Activated CD8-positive, alpha-beta memory T cell treated with anti-CD3 and anti-CD28 coated beads for 48 hours (primary cell): ENCODE measurements at regions not wholly inside any gene's neighbourhood (a gene's known extent, or its start where the extent isn't known, plus 50 kb on each side); places are given as distances from the start of the nearest gene placed in this dataset.

Experiments
- DNase-seq, 3 experiments: peaks; one replicate each; pipeline ENCODE4 v3.0.0-alpha.2; 2020; ENCODE audit warnings: low read depth in 2 of 3, low spot score in 2 of 3

GRCh38 chr4:15270201-15270600, 157.6 kb upstream of the C1QTNF7 start:
- DNase-seq: no peak

DNA sequence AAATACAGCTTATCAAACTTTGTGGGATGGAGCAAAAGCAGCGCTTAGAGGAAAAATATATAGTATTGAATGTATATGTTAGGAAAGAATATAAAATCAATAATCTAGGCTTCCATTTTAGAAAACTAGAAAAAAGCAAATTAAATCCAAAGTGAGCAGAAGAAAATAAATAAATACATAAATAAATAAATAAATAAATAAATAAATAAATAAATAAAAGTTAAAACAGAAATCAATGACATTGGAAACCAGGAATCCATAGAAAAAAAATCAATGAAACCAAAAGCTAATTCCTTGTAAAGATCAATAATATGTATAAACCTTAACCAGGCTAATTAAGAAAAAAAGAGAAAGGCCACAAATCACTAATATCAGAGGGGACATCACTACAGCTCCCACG, 141.8 kb upstream of the C1QTNF7 start:
- DNase-seq: no peak

GRCh38 chr4:15291122-15291521, 136.7 kb upstream of the C1QTNF7 start:
- DNase-seq: no peak

- DNase-seq: no peak
Measured at GRCh38 chr4:15293711-15294110, 134.1 kb upstream of the C1QTNF7 start.

DNA sequence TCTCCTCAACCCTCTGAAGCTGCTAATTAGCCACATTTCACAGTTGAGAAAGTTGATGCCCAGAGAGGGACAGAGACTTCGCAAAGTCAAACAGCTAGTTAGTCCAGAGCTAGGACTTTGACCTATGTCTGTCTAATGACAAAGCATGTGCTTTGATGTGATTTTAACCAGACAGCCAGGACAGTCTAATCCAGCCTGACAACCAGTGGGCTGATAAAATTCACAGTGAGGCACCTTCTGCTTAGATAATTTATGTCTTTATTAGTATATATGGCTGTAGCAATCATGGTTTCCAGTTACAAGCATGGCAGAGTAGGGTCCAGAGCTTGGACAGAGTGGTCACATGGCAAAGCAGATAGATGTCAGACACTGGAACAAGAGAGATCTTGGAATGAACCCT, 133.6 kb upstream of the C1QTNF7 start:
- DNase-seq: no peak

DNA sequence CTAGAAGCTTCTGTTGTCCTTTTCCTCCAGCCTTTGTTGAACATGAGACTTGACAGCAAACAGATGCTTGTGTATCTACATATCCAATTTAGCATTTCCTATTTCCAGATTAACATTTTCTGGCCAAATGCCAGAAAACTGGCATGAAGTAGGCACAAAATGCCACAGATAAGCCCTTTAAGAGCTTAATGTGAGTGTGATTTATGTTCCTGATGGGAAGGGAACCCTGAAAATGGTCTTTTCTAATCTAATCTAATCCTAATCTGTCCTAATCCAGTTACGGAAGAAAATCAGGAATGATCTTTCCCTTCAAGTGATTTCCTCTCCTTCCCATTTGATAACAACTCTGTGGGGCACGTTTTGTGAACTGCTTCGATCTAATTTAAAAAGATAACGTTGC, 133.0 kb upstream of the C1QTNF7 start:
- no peak for DNase-seq

GRCh38 chr4:15295421-15296162, 132.2 kb upstream of the C1QTNF7 start:
- DNase-seq: no peak

- no peak for DNase-seq
Measured at GRCh38 chr4:15297344-15297743, 130.5 kb upstream of the C1QTNF7 start.

- DNase-seq: no peak
Measured at GRCh38 chr4:15299627-15300026, 128.2 kb upstream of the C1QTNF7 start.

DNA sequence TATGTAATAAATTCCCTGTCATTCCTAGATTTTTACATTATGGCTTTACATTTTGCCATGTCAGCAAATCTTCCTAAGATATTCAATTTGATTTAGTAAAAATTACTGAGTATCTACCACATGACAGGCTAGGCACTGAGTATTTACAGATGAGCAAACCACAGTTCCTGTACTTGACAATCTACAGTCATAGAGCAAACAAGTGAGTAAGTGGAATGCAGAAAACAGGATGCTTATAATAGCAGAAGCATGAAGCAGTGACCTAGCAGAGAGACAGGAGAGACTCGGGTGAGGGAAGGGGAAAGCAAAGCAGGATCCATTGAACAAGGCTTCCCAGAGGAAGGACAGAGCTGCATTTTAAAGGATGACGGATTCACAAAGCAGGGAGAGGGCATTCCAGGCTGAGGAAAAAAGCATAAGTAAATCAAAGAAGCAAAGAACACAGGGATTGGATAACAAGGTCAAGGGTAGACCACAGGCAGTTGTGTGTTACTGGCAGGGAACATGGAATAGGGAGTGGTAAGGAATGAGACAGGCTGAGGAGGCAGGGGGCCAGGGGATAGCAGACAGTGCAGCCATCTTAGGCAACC, 124.7 kb upstream of the C1QTNF7 start:
- DNase-seq: no peak

DNA sequence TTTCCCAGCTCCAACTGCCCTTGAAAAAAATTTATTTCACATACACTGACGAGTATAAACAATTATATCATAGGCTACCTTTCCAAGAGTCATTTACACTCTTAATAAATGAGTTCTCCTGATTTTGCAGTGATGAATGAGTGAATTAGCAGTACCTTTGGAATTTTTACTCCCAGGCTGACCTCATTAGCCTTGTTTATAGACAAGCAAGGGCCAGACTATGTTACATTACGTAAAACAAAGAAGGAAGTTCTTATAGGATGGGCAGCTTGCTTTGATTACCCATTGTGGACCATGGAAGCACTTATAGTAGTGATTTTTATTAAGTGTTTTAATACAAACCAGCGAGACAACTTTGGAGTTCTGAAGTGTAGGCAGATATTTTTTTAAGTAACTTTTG, 112.9 kb upstream of the C1QTNF7 start:
- DNase-seq: no peak

DNA sequence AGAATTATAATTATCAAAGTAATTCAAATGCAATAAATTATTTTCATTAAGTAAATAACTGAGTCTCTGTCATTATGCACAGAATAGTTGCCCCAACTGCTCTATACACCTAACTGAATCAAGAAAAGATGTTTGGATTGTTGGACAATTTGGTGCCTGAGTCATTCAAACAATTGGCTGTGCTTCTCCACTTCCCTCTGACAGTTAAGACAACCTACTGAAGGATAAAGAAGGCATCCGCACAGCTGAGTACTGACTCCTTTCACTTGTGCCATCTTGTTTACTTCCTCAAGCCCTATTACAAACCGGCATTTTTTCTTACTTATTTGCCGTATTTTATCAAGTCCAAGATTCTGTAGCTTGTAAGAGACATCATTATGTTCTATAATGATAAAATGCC, 110.6 kb upstream of the C1QTNF7 start:
- DNase-seq: no peak

- DNase-seq: no peak
Measured at GRCh38 chr4:15318621-15319348, 109.0 kb upstream of the C1QTNF7 start.

- DNase-seq: no peak
Measured at GRCh38 chr4:15320121-15320678, 107.6 kb upstream of the C1QTNF7 start.

DNA sequence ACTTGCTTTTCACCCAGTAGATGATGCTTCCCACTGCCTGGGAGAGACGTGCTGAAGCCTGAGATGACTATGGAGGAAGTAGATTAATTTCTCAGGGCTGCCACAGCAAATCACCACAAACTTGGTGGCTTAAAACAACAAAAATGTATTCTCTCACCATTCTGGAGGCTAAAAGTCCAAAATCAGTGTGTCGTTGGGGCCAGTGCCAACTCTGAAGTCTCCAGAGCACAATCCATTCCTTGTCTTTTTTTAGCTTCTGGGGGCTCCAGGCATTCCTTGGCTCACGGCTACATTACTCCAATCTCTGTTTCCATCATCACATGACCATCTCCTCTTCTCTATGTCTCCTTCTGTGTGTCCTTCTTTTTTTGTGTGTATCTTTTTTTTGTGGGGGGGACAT, 105.8 kb upstream of the C1QTNF7 start:
- no peak for DNase-seq

DNA sequence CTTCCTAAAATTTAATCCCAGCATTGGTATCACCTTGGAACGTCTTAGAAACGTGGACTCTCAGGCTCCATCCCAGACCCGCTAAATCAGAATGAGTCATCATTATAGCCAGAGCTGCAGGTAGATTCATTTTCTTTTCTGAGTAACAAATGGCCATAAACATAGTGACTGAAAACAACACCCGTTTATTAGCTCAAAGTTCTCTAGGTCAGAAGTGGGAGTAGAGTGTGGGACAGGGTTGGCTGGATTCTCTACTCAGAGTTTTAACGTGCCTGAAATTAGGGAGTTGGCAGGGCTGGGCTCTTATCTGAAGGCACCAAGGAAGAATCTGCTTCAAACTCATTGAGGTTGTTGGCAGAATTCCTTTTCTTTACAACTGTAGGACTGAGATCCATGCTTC, 101.8 kb upstream of the C1QTNF7 start:
- no peak for DNase-seq

GRCh38 chr4:15327311-15328298, 100.2 kb upstream of the C1QTNF7 start:
- no peak for DNase-seq

DNA sequence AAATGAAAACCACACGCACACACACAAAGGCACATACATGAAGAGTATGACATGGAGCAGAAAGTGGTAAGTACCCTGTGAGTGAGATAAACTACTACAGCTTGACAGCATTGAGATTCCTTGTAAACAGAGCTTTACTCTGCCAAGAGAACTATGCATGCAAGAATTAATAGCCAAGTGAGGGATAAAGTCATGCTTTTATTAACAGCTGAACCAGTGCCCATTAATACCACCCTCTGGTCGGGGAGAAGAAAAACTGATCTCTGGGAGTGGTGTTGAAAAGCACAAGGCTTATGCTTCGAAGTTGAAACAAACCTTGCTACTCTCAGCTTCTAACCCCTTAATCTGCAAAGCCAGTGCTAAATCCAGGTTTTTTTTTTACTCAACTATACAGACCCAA, 95.9 kb upstream of the C1QTNF7 start:
- DNase-seq: no peak

DNA sequence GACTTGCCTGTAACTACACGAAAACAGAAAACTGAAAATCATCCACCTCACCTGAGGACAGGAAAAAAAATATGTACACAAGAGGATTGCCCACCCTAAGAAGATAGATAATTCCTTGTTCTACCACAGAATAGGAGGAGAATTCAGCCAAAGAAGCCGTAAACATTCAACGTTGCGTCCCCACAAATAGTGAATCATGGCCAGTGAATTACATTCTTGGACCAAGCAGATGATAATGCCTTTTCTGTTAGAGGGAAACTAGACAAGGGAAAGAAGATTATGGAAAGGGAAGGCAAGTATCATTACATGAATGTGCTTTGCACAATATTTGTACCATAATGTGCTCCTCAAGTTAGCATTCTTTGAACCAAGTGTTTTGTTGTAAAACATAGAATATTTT, 95.5 kb upstream of the C1QTNF7 start:
- DNase-seq: no peak

- DNase-seq: no peak
Measured at GRCh38 chr4:15333692-15334633, 93.9 kb upstream of the C1QTNF7 start.
